Stimulated activated CD8-positive, alpha-beta memory T cell treated with anti-CD3 and anti-CD28 coated beads, Interleukin-4, amount 100 ng/mL, for 48 hours (primary cell): ENCODE measurements at regions not wholly inside any gene's neighbourhood (a gene's known extent, or its start where the extent isn't known, plus 50 kb on each side); places are given as distances from the start of the nearest gene placed in this dataset.
"Not testable (repeated sequence)": the region's sequence is repeated elsewhere in the genome, so short reads cannot be mapped to it uniquely, and the experiment has no call there.

Source experiments
- DNase-seq: peaks from one replicate; pipeline ENCODE4 v3.0.0-alpha.2; 2020

DNA sequence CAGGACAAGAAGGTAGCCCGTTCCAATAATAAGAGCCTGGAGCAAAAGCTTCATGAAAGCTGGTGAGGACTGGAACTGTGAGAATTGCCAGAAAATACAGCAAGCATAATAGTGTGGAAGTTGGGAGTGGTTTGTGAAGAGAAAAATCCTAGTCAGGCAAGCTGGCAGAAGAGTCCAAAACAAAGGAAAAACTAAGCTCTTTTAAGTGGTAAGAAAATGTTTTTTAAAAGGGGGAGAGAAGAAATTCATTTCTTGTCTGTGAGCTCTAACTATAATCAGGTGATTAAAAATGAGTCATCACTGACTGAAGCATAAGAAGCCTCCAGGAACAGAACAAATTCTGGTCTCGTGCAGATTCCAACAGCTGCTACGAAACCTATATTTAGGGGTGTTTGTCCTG is 102.6 kb downstream of the CAAP1 start:
- DNase-seq, result no peak

DNA sequence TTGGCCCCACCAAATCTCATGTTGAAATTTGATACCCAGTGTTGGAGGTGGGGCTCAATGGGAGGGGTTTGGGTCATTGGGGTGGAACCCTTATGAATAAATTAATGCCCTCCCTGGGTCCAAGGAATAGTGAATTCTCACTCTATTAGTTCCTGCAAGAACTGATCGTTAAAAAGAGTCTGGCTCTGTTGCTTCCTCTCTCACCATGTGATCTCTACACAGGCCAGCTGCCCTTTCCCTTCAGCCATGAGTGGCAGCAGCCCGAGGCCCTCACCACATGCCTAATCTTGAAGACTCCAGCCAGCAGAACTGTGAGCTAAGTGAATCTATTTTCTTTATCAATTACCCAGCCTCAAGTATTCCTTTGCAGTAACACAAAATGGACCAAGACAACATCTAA is 106.0 kb downstream of the CAAP1 start:
- no peak for DNase-seq

DNA sequence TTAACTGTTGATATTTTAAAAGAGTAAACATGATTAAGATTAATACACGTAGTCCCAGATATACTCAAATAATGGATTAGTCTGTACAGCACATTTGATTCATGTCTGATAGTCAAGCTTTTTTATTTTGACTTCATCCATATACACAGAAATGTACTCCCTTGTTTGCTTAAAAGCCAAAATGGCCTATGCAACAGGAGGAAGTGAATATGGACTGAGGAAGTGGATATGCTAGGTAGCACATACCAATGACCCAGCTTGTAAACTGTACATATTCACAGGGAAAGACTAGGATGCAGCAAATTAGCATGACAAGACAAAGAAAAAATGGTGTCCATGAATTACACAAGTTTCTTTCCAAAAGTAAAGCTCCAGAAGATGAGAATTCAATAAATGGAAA is 109.7 kb downstream of the CAAP1 start:
- no peak for DNase-seq

DNA sequence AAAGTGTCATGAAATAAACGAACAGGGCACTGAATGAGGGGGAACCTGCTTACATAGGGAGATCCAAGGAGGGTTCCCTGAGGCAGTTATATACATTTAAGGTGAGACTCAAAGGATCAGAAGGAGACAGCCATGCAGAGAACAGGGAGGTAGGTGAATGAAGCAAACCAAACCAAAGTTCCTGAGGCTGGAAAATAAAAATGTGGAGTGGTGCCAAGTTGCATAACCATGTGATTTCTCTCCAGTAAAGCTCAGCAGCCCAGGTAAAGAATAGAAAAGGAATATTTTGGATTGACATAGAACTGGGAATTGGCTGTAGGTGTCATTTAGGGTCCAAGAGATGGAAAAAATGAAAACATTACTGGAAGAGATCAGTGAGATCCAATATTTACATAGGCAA is 110.7 kb downstream of the CAAP1 start:
- no peak for DNase-seq

DNA sequence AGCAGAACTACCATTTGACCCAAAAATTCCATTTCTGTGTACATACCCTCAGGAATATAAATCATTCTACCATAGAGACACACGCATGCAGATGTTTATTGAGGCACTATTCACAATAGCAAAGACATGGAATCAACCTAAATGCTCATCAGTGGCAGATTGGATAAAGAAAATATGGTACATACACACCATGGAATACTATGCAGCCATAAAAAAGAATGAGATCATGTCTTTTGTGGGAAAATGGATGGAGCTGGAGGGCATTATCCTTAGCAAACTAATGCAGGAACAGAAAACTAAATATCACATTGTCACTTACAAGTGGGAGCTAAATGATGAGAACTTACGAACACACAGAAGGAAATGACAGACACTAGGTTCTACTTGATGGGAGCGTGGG is 112.3 kb downstream of the CAAP1 start:
- not testable (repeated sequence) for DNase-seq

- DNase-seq, result no peak
Observed at GRCh38 chr9:26779062-26779461, 113.5 kb downstream of the CAAP1 start.

GRCh38 chr9:26775391-26775790 is 117.2 kb downstream of the CAAP1 start:
- no peak for DNase-seq

GRCh38 chr9:26773056-26773455 is 119.5 kb downstream of the CAAP1 start:
- DNase-seq, result no peak

DNA sequence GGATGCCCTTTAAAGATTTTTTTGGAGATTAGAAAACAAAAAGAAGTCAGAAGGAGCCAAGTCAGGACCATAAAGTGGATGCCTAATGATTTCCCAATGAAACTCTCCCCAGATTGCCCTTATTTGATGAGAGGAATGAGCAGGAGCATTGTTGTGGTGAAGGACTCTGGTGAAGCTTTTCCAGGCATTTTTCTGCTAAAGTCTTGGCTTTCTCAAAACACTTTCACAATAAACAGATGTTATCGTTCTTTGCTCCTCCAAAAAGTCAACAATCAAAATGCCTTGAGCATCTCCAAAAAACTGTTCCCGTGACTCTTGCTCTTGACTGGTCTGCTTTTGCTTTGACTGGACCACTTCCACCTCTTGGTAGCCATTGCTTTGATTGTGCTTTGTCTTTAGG is 121.8 kb downstream of the CAAP1 start:
- no peak for DNase-seq

DNA sequence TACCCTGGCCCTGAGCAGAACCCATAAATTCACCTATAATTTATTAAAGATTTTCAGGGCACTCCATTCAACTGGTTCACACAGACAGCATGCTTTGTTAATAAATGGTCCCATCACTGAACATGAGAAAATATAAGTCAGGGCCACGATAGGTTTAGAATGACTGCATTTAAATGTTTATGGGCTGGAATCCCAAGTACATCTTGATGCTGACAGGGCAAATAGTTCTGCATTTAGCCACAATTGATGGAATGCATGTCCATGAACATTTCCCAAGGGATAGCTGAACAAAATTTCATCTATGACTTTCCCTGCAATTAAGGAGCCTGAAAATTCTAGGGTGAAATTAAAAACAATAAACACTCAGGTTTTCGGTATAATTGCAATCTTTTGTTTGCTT is 124.5 kb downstream of the CAAP1 start:
- DNase-seq, result no peak

DNA sequence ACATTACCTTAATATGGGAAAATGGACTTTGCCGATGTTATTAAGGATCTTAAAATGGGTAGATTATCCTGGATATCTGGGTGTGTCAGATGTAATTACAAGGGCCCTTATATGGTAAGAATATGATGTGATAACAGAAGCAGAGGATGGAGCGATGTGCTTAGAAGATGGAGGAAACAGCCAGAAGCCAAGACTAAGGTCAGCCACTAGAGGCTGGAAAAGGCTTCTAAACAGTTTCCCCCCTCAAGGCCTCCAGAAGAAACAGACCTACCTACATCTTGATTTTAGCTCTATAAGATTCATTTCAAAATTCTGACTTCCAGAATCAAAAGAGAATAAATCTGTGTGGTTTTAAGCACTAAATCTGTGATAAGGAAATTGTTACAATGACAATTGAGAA is 131.9 kb downstream of the CAAP1 start:
- no peak for DNase-seq

- no peak for DNase-seq
Observed at GRCh38 chr9:26758655-26759054, 133.9 kb downstream of the CAAP1 start.

DNA sequence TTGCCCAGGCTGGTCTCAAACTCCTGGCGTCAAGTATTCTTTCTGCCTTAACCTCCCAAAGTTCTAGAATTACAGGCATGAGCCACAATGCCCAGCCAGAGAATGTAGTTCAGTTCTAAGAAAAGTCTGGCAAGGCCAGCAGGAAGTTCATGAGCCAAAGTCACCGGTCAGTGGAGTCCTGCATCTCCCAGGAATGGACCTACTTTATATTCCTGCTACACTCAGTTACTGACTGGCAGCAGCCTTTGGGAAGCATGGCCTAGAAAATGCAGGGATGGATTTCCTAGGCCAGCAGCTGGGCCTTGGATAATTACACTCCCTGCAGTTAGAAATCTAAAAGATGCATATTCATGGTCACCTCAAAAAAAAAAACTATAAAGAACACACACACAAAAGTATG is 135.7 kb downstream of the CAAP1 start:
- DNase-seq, result no peak

DNA sequence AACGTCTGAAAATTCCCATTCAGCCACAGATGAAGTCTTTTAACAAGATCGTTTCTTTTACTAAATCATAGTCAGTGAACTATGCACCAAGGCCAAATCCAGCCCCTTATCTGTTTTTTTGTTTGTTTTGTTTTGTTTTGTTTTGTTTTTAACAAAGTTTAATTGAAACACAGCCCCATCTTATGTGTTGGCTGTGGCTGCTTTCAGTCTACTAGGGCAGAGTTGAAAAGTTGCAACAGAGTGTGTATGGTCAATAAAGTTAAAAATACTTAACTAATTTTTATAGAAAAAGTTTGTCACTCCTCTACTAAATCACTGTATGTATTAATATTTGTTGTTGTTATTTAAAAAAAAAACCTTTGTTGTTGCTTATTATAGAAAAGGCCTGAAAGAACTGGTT is 137.1 kb downstream of the CAAP1 start:
- DNase-seq, result no peak

- no peak for DNase-seq
Observed at GRCh38 chr9:26754509-26755164, 138.0 kb downstream of the CAAP1 start.

DNA sequence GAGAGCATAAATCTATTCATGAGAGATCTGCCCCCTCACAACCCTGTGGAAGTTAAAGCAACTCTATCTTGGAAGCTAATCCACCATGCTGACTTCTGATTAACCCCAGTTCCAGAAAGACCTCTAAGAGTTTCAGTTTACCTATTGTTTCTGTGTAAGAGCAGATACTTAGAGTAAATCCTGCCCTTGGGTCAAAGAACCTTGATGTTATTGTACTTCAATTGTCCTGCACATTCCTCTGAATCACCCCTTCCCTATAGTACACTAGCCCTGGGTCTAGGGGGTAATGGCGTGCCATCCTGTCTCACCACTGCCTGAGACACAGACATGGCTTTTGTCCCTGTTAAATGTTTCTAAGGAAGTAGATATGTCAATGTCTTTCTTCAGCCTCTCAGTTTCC is 138.6 kb downstream of the CAAP1 start:
- DNase-seq, result no peak

- no peak for DNase-seq
Observed at GRCh38 chr9:26750162-26750561, 142.4 kb downstream of the CAAP1 start.

- no peak for DNase-seq
Observed at GRCh38 chr9:26748449-26749058, 144.0 kb downstream of the CAAP1 start.

DNA sequence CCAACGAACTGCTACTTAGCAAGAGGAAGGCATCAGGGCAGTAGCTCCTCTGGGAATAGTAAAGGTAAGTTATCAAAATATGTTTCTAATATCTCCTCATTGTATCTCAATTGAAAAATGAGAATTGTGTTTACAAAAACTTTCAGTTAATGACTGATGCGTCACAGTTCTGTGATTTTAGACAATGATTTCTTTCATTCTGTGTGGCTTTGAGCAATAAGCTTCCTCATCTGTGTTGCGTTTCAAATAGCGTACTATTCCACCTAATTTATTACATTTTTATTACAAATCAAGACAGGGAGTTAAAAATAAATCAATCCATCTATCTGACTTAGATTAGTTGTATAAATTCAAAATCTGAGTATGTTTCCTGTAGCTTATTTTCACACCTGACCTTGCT is 145.0 kb downstream of the CAAP1 start:
- no peak for DNase-seq

DNA sequence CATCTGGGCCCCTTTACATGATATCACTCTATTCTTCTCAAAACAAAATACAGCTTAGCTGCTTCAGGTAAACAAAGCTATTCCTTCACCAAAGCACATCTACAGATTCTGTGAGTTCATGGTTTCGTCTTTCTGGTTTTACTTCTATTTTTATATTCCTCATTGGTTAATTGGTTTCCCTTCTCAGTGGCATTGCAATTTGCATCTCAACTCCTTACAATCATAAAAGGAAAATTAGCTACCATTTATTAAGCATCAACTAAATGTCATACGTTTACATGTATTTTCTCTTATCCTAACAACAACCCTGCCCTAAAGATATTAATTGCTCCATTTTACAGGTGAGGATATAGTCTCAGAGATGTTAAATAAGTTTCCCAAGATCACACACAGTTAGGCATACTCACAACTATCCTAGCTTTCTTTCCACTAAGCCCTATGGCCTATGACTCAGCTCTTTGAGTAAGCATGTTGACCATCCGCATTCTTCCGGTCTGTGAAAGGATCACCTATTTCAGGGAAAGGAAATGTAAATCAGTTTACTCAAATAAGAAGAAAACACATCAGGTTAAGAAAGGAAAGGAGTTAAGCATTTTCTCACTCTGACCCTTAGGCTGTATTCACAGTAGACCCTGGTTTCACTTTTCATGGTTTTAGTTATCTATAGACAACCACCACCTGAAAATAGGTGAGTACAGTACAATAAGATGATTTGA is 146.1 kb downstream of the CAAP1 start:
- no peak for DNase-seq

- DNase-seq, result no peak
Observed at GRCh38 chr9:26745111-26745510, 147.5 kb downstream of the CAAP1 start.

- DNase-seq, result no peak
Observed at GRCh38 chr9:26744191-26744965, 148.2 kb downstream of the CAAP1 start.

DNA sequence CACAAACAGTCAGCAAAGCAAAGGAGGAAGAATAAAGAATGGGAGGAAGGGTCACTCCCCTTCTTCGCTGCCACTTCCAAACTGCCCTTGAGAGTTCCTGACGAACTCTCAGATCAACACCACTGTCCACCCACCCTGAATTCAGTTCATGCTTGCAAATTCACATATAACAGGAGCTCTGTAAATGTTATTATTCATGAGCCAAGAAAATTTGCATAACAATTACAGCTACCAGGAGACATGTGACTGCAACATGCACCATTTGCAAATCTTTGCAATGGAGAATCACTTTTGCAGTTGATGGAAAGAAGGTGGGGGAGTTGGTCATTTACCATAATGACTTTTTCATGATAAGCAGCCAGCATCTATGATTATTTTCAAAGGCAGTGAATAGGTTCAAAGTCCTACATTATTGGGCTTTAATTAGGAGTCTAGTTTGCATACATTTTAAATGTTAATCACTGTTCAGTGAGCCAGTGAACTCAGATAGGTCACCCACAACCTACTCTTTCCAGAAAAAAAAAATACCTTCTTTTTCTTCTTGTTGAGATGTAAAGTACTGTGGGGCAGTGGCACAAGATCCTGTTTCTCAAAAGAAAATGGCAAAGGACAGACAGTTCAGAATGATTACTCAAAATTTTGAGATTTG is 149.7 kb downstream of the CAAP1 start:
- DNase-seq, result no peak
